ENCODE measurements at regions not wholly inside any gene's neighbourhood (a gene's known extent, or its start where the extent isn't known, plus 50 kb on each side); places are given as distances from the start of the nearest gene placed in this dataset.

- peak; percentile 19 to 29 for DNase-seq (ENCODE audit: low read depth in 2 of 2)
- Histone ChIP-seq H2AFZ (ENCODE audit: low read length) (peak overlapping the region; percentile 86), H3K4me2 (ENCODE audit: extremely low read depth, insufficient read depth, low read length) (peak overlapping the region; percentile 64), H3K4me3 (replicated peaks in 1 of 4; ENCODE audit: control extremely low read depth in 1 of 4, insufficient read depth in 1 of 4, low read depth in 3 of 4, low read length in 4 of 4) (peak overlapping the region; percentile 1 to 39 (median 28)), H3K79me2 (ENCODE audit: control insufficient read depth, insufficient read depth, low read length) (no peaks in the 10 kb centered on the region), H3K9me3 (ENCODE audit: control insufficient read depth, insufficient read depth, low read depth, low read length) (no peaks in the 10 kb centered on the region), H3K27ac (ENCODE audit: insufficient read depth, low read length) (no peak overlapping the region), H3K4me1 (ENCODE audit: control insufficient read depth, extremely low read depth, insufficient read depth, low read length) (no peaks in the 10 kb centered on the region), H4K20me1 (ENCODE audit: control insufficient read depth, extremely low read depth, insufficient read depth, low read length) (no peaks in the 10 kb centered on the region), H3K27me3 (ENCODE audit: control insufficient read depth, insufficient read depth, low read length) (no peaks in the 10 kb centered on the region), H3K9ac (ENCODE audit: insufficient read depth, low read length) (no peak overlapping the region), H3K36me3 (ENCODE audit: control insufficient read depth, insufficient read depth, low read length) (no peaks in the 10 kb centered on the region)
- TF ChIP-seq EZH2 (IDR thresholded peaks at IDR 0.05; ENCODE audit: low read length, missing control alignments) = no peak
- TF ChIP-seq, protein P1, sequence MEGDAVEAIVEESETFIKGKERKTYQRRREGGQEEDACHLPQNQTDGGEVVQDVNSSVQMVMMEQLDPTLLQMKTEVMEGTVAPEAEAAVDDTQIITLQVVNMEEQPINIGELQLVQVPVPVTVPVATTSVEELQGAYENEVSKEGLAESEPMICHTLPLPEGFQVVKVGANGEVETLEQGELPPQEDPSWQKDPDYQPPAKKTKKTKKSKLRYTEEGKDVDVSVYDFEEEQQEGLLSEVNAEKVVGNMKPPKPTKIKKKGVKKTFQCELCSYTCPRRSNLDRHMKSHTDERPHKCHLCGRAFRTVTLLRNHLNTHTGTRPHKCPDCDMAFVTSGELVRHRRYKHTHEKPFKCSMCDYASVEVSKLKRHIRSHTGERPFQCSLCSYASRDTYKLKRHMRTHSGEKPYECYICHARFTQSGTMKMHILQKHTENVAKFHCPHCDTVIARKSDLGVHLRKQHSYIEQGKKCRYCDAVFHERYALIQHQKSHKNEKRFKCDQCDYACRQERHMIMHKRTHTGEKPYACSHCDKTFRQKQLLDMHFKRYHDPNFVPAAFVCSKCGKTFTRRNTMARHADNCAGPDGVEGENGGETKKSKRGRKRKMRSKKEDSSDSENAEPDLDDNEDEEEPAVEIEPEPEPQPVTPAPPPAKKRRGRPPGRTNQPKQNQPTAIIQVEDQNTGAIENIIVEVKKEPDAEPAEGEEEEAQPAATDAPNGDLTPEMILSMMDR (conservative IDR thresholded peaks at IDR 0.05 in 1 of 2, IDR thresholded peaks at IDR 0.05 in 1 of 2; ENCODE audit: low read depth in 1 of 2, low read length in 2 of 2) = no peak
These were observed 137.0 kb downstream of the KCNRG start for GRCh38 chr13:50152224-50152623.

DNA sequence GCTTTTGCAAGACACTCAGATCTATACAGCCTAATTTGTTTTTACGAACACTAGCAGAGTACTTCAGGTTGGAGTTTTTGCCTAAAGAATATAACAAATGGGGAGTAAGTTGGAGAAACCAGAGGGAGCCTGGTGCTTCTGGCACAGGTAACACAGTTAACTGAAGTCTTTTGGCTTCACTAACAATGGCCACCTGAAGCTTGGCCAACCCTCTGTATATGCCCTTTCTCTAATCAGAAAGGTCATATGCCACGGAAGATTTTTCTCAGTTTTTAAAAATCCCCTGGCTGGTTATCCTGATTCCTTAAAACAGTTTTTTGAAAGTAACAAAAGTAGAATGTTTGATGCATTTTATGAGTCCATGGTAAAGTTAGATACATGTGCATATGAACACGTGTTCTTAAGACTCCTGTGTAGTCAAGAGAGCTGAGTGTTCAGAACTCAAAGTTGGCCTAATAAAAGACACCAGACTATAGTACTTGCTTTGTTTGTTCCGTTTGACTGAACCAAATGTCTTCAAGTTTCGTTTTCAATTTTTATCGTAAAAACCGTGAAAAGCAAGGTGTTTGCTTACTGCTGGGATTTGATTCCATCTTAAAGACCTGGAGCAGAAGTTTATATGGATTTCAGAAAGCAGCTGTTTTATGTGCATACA is 137.5 kb downstream of the KCNRG start:
- Histone ChIP-seq H3K27ac (ENCODE audit: insufficient read depth, low read length) (no peak overlapping the region), H3K4me2 (ENCODE audit: extremely low read depth, insufficient read depth, low read length) (peak overlapping the region; percentile 64), H4K20me1 (ENCODE audit: control insufficient read depth, extremely low read depth, insufficient read depth, low read length) (no peaks in the 10 kb centered on the region), H3K27me3 (ENCODE audit: control insufficient read depth, insufficient read depth, low read length) (no peaks in the 10 kb centered on the region), H2AFZ (ENCODE audit: low read length) (peak overlapping the region; percentile 86), H3K9ac (ENCODE audit: insufficient read depth, low read length) (no peak overlapping the region), H3K4me1 (ENCODE audit: control insufficient read depth, extremely low read depth, insufficient read depth, low read length) (no peaks in the 10 kb centered on the region), H3K4me3 (replicated peaks in 1 of 4; ENCODE audit: control extremely low read depth in 1 of 4, insufficient read depth in 1 of 4, low read depth in 3 of 4, low read length in 4 of 4) (peak overlapping the region in 3 of 4 experiments; percentile 23 to 39 (median 34)), H3K79me2 (ENCODE audit: control insufficient read depth, insufficient read depth, low read length) (no peaks in the 10 kb centered on the region), H3K9me3 (ENCODE audit: control insufficient read depth, insufficient read depth, low read depth, low read length) (no peaks in the 10 kb centered on the region), H3K36me3 (ENCODE audit: control insufficient read depth, insufficient read depth, low read length) (no peaks in the 10 kb centered on the region)
- DNase-seq (ENCODE audit: low read depth in 2 of 2) = no peak
- TF ChIP-seq EZH2 (IDR thresholded peaks at IDR 0.05; ENCODE audit: low read length, missing control alignments) = no peak

- Histone ChIP-seq H4K20me1 (ENCODE audit: control insufficient read depth, extremely low read depth, insufficient read depth, low read length) (no peaks in the 10 kb centered on the region), H2AFZ (ENCODE audit: low read length) (no peak overlapping the region), H3K27ac (ENCODE audit: insufficient read depth, low read length) (no peak overlapping the region), H3K4me3 (replicated peaks in 1 of 4; ENCODE audit: control extremely low read depth in 1 of 4, insufficient read depth in 1 of 4, low read depth in 3 of 4, low read length in 4 of 4) (no peak overlapping the region), H3K79me2 (ENCODE audit: control insufficient read depth, insufficient read depth, low read length) (no peaks in the 10 kb centered on the region), H3K36me3 (ENCODE audit: control insufficient read depth, insufficient read depth, low read length) (no peaks in the 10 kb centered on the region), H3K9ac (ENCODE audit: insufficient read depth, low read length) (no peak overlapping the region), H3K4me1 (ENCODE audit: control insufficient read depth, extremely low read depth, insufficient read depth, low read length) (no peaks in the 10 kb centered on the region), H3K4me2 (ENCODE audit: extremely low read depth, insufficient read depth, low read length) (peak overlapping the region; percentile 64), H3K27me3 (ENCODE audit: control insufficient read depth, insufficient read depth, low read length) (no peaks in the 10 kb centered on the region), H3K9me3 (ENCODE audit: control insufficient read depth, insufficient read depth, low read depth, low read length) (no peaks in the 10 kb centered on the region)
- TF ChIP-seq EZH2 (IDR thresholded peaks at IDR 0.05; ENCODE audit: low read length, missing control alignments) = no peak
- TF ChIP-seq, protein P1 (conservative IDR thresholded peaks at IDR 0.05 in 1 of 2, IDR thresholded peaks at IDR 0.05 in 1 of 2; ENCODE audit: low read depth in 1 of 2, low read length in 2 of 2) = no peak
- DNase-seq (ENCODE audit: low read depth in 2 of 2) = no peak
These were observed 138.2 kb downstream of the KCNRG start for GRCh38 chr13:50153401-50153800.

All from fibroblast of lung (primary cell).